ENCODE measurements at regions not wholly inside any gene's neighbourhood (a gene's known extent, or its start where the extent isn't known, plus 50 kb on each side); places are given as distances from the start of the nearest gene placed in this dataset.

- TF ChIP-seq ESRRA (IDR thresholded peaks at IDR 0.05; ENCODE audit: borderline replicate concordance, low read length) (no peak), EP300 (IDR thresholded peaks at IDR 0.05) (no peak), CEBPB (IDR thresholded peaks at IDR 0.05) (no peak), SMC3 (IDR thresholded peaks at IDR 0.05) (no peak), CBX2 (IDR thresholded peaks at IDR 0.05; ENCODE audit: borderline replicate concordance, low read depth) (no peak), RFX5 (IDR thresholded peaks at IDR 0.05) (no peak), RARB (CRISPR knock-in tag; IDR thresholded peaks at IDR 0.05) (no peak), CBX8 (IDR thresholded peaks at IDR 0.05) (no peak), CHD2 (IDR thresholded peaks at IDR 0.05; ENCODE audit: low read length, partially characterized antibody) (no peak), POLR2A (IDR thresholded peaks at IDR 0.05; ENCODE audit: low read length) (no peak)
- TF ChIP-seq, protein P1, sequence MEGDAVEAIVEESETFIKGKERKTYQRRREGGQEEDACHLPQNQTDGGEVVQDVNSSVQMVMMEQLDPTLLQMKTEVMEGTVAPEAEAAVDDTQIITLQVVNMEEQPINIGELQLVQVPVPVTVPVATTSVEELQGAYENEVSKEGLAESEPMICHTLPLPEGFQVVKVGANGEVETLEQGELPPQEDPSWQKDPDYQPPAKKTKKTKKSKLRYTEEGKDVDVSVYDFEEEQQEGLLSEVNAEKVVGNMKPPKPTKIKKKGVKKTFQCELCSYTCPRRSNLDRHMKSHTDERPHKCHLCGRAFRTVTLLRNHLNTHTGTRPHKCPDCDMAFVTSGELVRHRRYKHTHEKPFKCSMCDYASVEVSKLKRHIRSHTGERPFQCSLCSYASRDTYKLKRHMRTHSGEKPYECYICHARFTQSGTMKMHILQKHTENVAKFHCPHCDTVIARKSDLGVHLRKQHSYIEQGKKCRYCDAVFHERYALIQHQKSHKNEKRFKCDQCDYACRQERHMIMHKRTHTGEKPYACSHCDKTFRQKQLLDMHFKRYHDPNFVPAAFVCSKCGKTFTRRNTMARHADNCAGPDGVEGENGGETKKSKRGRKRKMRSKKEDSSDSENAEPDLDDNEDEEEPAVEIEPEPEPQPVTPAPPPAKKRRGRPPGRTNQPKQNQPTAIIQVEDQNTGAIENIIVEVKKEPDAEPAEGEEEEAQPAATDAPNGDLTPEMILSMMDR (IDR thresholded peaks at IDR 0.05): no peak
- TF ChIP-seq, protein P2, sequence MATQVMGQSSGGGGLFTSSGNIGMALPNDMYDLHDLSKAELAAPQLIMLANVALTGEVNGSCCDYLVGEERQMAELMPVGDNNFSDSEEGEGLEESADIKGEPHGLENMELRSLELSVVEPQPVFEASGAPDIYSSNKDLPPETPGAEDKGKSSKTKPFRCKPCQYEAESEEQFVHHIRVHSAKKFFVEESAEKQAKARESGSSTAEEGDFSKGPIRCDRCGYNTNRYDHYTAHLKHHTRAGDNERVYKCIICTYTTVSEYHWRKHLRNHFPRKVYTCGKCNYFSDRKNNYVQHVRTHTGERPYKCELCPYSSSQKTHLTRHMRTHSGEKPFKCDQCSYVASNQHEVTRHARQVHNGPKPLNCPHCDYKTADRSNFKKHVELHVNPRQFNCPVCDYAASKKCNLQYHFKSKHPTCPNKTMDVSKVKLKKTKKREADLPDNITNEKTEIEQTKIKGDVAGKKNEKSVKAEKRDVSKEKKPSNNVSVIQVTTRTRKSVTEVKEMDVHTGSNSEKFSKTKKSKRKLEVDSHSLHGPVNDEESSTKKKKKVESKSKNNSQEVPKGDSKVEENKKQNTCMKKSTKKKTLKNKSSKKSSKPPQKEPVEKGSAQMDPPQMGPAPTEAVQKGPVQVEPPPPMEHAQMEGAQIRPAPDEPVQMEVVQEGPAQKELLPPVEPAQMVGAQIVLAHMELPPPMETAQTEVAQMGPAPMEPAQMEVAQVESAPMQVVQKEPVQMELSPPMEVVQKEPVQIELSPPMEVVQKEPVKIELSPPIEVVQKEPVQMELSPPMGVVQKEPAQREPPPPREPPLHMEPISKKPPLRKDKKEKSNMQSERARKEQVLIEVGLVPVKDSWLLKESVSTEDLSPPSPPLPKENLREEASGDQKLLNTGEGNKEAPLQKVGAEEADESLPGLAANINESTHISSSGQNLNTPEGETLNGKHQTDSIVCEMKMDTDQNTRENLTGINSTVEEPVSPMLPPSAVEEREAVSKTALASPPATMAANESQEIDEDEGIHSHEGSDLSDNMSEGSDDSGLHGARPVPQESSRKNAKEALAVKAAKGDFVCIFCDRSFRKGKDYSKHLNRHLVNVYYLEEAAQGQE (IDR thresholded peaks at IDR 0.05): no peak
Measured at GRCh38 chrX:7698248-7698647, 144.7 kb upstream of the VCX start.
